ENCODE measurements at regions not wholly inside any gene's neighbourhood (a gene's known extent, or its start where the extent isn't known, plus 50 kb on each side); places are given as distances from the start of the nearest gene placed in this dataset.

- no peak for DNase-seq
Measured at GRCh38 chr10:117933036-117933435, 113.7 kb downstream of the RAB11FIP2 start.

- DNase-seq: no peak
Measured at GRCh38 chr10:117934477-117934876, 112.3 kb downstream of the RAB11FIP2 start.

- DNase-seq: no peak
Measured at GRCh38 chr10:117936141-117936540, 110.6 kb downstream of the RAB11FIP2 start.

DNA sequence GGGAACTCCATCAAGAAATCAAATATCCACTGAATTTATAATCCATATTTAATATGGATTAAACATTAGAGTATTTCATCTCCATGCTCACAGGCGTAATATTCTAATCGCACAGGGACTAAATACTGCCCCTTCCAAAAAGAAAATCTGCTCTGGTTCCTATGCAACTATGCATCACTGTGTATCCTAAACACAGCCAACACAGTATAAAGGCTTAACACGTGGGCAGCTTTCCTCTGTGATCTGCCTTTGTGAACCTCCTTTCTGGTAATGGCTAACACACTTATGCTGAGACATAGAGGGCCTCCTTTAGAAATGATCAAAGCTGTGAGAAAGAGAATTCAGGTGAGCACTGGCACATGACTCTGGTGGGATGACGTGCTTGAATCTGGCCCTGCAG lies 110.2 kb downstream of the RAB11FIP2 start:
- DNase-seq: no peak

DNA sequence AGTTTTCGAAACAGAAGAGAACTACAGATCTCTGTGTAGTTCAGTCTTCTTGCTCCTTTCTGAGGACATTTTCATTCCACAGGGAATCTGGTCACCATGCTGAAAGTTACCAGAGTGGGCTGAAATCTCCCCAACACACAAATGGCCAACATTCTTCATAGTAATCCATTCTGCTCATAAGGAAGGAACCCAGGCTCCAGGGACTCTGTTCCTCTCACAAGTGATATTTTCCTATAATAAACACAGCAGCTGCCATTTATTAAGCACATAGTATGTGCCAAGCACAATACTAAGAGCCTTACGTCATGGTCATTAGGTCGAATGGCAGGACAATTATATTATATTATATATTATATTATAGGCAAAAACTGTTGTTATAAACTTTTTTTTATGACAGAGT lies 109.8 kb downstream of the RAB11FIP2 start:
- no peak for DNase-seq

DNA sequence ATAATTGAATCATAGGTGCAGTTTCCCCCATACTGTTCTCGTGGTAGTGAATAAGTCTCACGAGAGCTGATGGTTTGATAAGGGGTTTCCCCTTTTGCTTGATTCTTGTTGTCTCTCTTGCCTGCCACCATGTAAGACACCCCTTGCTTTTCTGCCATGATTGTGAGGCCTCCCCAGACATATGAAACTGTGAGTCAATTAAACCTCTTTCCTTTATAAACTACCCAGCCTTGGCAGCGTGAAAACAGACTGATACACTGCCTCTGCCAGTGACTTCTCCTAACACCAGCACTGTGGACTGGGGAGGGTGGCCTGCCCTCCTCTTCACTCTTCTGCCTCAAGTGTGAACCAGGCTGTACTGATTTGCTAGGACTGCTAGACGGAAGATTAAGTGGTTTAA lies 108.6 kb downstream of the RAB11FIP2 start:
- no peak for DNase-seq

DNA sequence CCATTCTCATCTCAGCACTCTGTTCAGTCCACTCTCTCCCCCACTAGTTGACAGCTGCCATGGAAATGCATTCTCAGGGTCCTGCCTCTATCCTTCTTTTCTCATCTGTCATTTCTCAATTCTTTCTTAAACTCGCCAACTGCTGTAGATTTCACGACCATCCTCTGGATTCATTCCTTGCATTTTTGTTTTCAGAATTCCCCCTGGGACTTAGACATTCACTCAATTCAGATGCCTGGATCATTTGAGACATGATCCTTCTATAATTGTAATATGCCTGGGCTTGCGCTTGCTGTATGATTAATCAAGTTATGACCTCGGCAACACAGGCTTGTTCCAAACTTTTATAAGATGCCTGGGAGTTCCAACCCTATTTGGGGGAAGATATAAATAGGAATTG lies 104.5 kb downstream of the RAB11FIP2 start:
- DNase-seq: no peak

DNA sequence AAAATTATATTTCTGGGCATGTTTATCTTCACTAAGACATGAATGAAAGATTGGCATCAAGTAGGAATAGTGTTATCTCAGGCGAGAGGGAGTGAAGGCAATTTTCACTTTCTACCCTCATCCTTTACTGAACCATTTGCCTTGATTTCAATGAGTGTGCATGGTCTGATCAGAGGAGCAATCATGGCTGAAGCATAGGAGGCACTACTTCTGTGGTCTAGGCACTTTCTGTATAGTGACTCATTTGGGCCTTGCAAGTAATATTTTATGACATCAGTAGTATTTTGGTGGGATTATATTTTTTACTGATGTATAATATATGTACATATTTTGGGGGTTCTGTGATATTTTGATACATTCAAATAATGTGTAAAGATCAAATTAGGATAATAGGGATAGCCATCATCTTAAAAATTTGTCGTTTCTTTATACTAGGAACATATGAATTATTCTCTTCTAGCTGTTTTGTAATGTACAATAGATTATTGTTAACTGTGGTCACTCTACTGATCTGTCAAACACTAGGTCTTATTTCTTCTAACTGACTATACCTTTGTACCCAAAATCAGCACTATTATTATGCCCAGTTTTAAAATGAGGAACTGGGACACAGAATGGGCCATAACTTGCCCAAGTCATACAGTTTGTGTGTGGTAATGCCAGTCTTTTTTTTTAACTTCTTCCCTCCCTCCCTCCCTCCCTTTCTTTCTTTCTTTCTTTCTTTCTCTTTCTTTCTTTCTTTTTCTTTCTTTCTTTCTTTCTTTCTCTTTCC lies 101.9 kb downstream of the RAB11FIP2 start:
- no peak for DNase-seq

- no peak for DNase-seq
Measured at GRCh38 chr10:117945651-117946050, 101.1 kb downstream of the RAB11FIP2 start.

DNA sequence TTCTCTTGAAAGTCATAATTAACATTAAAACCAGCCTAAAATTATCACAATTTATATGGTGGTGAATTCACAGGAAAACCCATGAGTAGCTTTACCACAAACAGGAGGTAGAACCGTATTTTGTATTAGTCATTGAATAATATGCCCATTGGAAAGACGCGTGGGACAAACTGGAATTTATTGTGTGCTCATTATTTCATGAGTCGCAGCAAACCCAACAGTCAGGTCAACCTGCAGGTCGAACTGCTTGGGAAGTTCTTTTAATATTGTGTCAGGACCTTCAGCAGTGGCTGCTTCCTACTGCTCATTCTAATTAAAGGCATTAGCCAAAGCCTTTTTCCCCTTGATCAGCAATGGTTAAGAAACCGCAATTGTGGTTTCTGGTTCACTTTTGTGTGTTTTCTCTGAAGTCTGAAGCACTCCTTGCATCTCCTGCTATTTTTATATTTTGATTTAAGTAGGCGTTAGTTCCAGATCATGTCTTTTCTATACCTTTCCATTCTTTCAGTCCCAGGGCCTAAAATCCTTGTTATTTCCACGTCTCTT lies 100.1 kb downstream of the RAB11FIP2 start:
- no peak for DNase-seq

GRCh38 chr10:117948493-117948892 lies 98.2 kb downstream of the RAB11FIP2 start:
- no peak for DNase-seq

DNA sequence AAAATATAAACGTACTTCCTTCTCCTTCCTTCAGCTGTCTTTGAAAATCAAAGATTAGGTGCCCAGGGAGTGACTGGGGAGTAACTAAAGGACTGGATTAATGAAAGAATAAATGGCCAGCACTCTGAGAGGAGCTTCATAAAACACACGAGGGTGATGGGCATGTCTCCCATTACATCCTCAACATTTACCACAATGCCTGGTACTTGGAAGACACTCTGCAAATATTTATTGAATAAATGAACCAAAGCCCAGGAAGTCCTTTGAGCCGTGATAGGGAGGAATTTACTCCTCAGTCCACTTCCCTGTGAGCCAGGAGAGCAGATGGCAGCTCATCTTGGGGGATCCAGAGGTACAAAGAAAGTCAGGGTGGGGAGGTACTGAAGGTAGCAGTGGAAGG lies 96.3 kb downstream of the RAB11FIP2 start:
- peak; percentile 30 for DNase-seq
